Astrocyte (in vitro differentiated cells and primary cell): ENCODE measurements at regions not wholly inside any gene's neighbourhood (a gene's known extent, or its start where the extent isn't known, plus 50 kb on each side); places are given as distances from the start of the nearest gene placed in this dataset.

Experiments used
- CTCF ChIP-seq: IDR thresholded peaks from 2 replicates; pipeline ENCODE4 v1.5.1; 2011; ENCODE audit warnings: low read depth, mild to moderate bottlenecking, inconsistent platforms, low read length, moderate library complexity; ENCODE audit not compliant: insufficient read depth
- EZH2 ChIP-seq: IDR thresholded peaks from 2 replicates; pipeline ENCODE4 v1.6.1; 2012; ENCODE audit warnings: mild to moderate bottlenecking, low read length, inconsistent platforms; ENCODE audit not compliant: insufficient read depth

- no peak for TF ChIP-seq CTCF
- TF ChIP-seq EZH2 = no peak
These were observed 69.5 kb upstream of the IGSF21 start for GRCh38 chr1:18038051-18038450.
